Heart left ventricle (tissue), 16 donors: ENCODE measurements at regions not wholly inside any gene's neighbourhood (a gene's known extent, or its start where the extent isn't known, plus 50 kb on each side); places are given as distances from the start of the nearest gene placed in this dataset.
A peak's percentile ranks its signal among the peaks of the same experiment; 100 is the strongest.
"Not testable (repeated sequence)": the region's sequence is repeated elsewhere in the genome, so short reads cannot be mapped to it uniquely, and the experiment has no call there.

ENCODE experiments used
- ATAC-seq, 4 donors: fragments of 200-7000 bp; cut with Tn5 transposase; one replicate each; pipeline ENCODE4 v1.9.1; 2020 to 2022; ENCODE audit warnings: moderate library complexity in 4 of 4, mild to moderate bottlenecking in 3 of 4, moderate number of reproducible peaks in 1 of 4
- DNase-seq, 5 donors: peaks; one replicate each; pipeline ENCODE4 v3.0.0-alpha.2; 2020
- H3K27ac ChIP-seq, 12 donors: fragments of 200-600 bp; sonication (generic) in 4 of 12; one replicate each; pipeline versions ENCODE4 v1.5.0 to v1.8.0; 2016 to 2022; ENCODE audit warnings: mild to moderate bottlenecking in 2 of 12
- H3K27me3 ChIP-seq, 9 donors: fragments of 200-600 bp; sonication (generic) in 2 of 9; one replicate each; pipeline versions ENCODE4 v1.5.1 to v1.8.0; 2016 to 2022; ENCODE audit warnings: mild to moderate bottlenecking in 3 of 9
- H3K36me3 ChIP-seq, 9 donors: fragments of 200-600 bp; sonication (generic) in 2 of 9; one replicate each; pipeline versions ENCODE4 v1.5.0 to v1.8.0; 2018 to 2022; ENCODE audit warnings: mild to moderate bottlenecking in 2 of 9
- H3K4me1 ChIP-seq, 12 donors: fragments of 200-600 bp; sonication (generic) in 4 of 12; one replicate each; pipeline versions ENCODE4 v1.5.0 to v1.8.0; 2016 to 2022; ENCODE audit warnings: mild to moderate bottlenecking in 3 of 12
- H3K4me3 ChIP-seq, 12 donors: fragments of 200-600 bp; sonication (generic) in 4 of 12; one replicate each; pipeline versions ENCODE4 v1.5.0 to v1.8.0; 2017 to 2022; ENCODE audit warnings: mild to moderate bottlenecking in 9 of 12, moderate library complexity in 4 of 12
- H3K9me3 ChIP-seq, 12 donors: fragments of 200-600 bp; sonication (generic) in 4 of 12; one replicate each; pipeline versions ENCODE4 v1.5.0 to v1.8.0; 2016 to 2022; ENCODE audit warnings: mild to moderate bottlenecking in 1 of 12
- CTCF ChIP-seq, 12 donors: fragments of 200-600 bp; sonication (generic) in 4 of 12; IDR thresholded peaks; one replicate each; pipeline versions ENCODE4 v1.5.0 to v1.8.0; 2018 to 2022; ENCODE audit warnings: antibody characterized with exemption in 12 of 12, mild to moderate bottlenecking in 5 of 12
- POLR2A ChIP-seq, 2 donors: fragments of 450-650 bp; IDR thresholded peaks; one replicate each; pipeline ENCODE4 v1.6.1; 2017; ENCODE audit warnings: antibody characterized with exemption in 2 of 2, mild to moderate bottlenecking in 2 of 2, moderate library complexity in 2 of 2
- WGBS, 4 donors: extraction: QIAGEN DNeasy Blood & Tissue Kit in 2 of 4; methylation state at CpG; one replicate each; pipeline versions ENCODE4 v1.1.5 to v1.1.7; 2013 to 2018; 5-methylcytosine and 5-hydroxymethylcytosine counted together
- intact Hi-C, 10 donors: fragments of 100-400 bp; cut with DNase I; formaldehyde crosslinking; loops; one replicate each; pipeline versions ENCODE4 v1.11.1 to v1.14.2; 2022
- donor health status: ischemic (EF 13 %, LVEDD 7.1; RV severe dilation, severe dysfunction).
- donor health status: healthy with polysubstance abuse.
- donor health status: DM: no; HTN: yes; CAD: no.
- donor health status: DM: no; HTN: no; CAD: no.
- donor health status: ischemic (EF 25% LVEDD 6.9; RV normal size, moderate dysfunction).
- donor health status: ischemic (EF 25% LVEDD 5.7; RV mildly dilated, moderate dysfunction).
- donor health status: healthy.
- donor health status: DM: yes; HTN: yes; CAD: no.
- donor health status: ischemic (EF 35%, LVEDD 5.7; RV mildly dilated, moderate dysfunction).
- donor health status: nonischemic (EF 11% LVEDD 7.7; RV severe dilation, severe dysfunction).
- donor health status: DM: yes; HTN: yes; CAD: no.
- donor health status: PGD.
- donor health status: ischemic (EF 29% LVEDD 5.4; RV normal size, mild dysfunction).
- donor health status: nonischemic (EF 23%, LVEDD 6.1; RV moderate dilation, normal function).

GRCh38 chr4:67320645-67321044, 224.7 kb downstream of the CENPC start:
- no peaks in the 10 kb centered on the region for H3K36me3 ChIP-seq
- no peak overlapping the region for H3K27ac ChIP-seq
- TF ChIP-seq POLR2A (IDR thresholded peaks at IDR 0.05) (no peak), CTCF (IDR thresholded peaks at IDR 0.05) (peak in 1 of 12 donors; percentile 14)
- H3K4me3 ChIP-seq = no peak overlapping the region
- intact Hi-C loops = no loop called here
- no peaks in the 10 kb centered on the region for H3K4me1 ChIP-seq
- DNase-seq (no peak), ATAC-seq (peak in 3 of 4 donors; percentile 22 to 86 (median 70))
- 61 to 71% (median 63%) methylated on average over 3 of the region's 3 CpGs for WGBS, 4 donors
- H3K27me3 ChIP-seq = peaks cover 0 to 7% (median 0%) of the 10 kb centered on the region in 9 donors
- H3K9me3 ChIP-seq = no peaks in the 10 kb centered on the region

- intact Hi-C loops, H3K27ac ChIP-seq, ATAC-seq, H3K36me3 ChIP-seq, H3K27me3 ChIP-seq, H3K4me3 ChIP-seq, H3K9me3 ChIP-seq, H3K4me1 ChIP-seq, DNase-seq: not testable (repeated sequence)
- WGBS, 4 donors = 89 to 91% (median 90%) methylated on average over 6 of the region's 6 CpGs
Measured at GRCh38 chr4:67319607-67320006, 225.7 kb downstream of the CENPC start.

GRCh38 chr4:67300497-67301185, 244.7 kb downstream of the CENPC start:
- H3K4me3 ChIP-seq, DNase-seq, H3K27me3 ChIP-seq, ATAC-seq, intact Hi-C loops, H3K4me1 ChIP-seq, H3K27ac ChIP-seq, H3K9me3 ChIP-seq, H3K36me3 ChIP-seq: not testable (repeated sequence)
- 72 to 82% (median 78%) methylated on average over 11 of the region's 11 CpGs for WGBS, 4 donors

- ATAC-seq = peak in 1 of 4 donors; percentile 72
- H3K9me3 ChIP-seq = peaks cover 0 to 6% (median 0%) of the 10 kb centered on the region in 12 donors
- peaks cover 0 to 9% (median 0%) of the 10 kb centered on the region in 12 donors for H3K4me1 ChIP-seq
- no peak for DNase-seq
- WGBS, 4 donors = 35 to 47% (median 38%) methylated on average over 2 of the region's 2 CpGs
- H3K27ac ChIP-seq = peak overlapping the region in 1 of 12 donors; percentile 15
- no peaks in the 10 kb centered on the region for H3K27me3 ChIP-seq
- TF ChIP-seq POLR2A (IDR thresholded peaks at IDR 0.05) (no peak), CTCF (IDR thresholded peaks at IDR 0.05) (no peak)
- no peaks in the 10 kb centered on the region for H3K36me3 ChIP-seq
- intact Hi-C loops = no loop called here
- no peak overlapping the region for H3K4me3 ChIP-seq
Measured at GRCh38 chr4:67292636-67293035, 252.7 kb downstream of the CENPC start.

GRCh38 chr4:67292045-67292444, 253.3 kb downstream of the CENPC start:
- no peaks in the 10 kb centered on the region for H3K36me3 ChIP-seq
- H3K4me1 ChIP-seq = peaks cover 0 to 9% (median 0%) of the 10 kb centered on the region in 12 donors
- no peaks in the 10 kb centered on the region for H3K27me3 ChIP-seq
- no peak for TF ChIP-seq POLR2A (IDR thresholded peaks at IDR 0.05)
- TF ChIP-seq CTCF (IDR thresholded peaks at IDR 0.05) = no peak
- H3K27ac ChIP-seq = no peak overlapping the region
- no peak for DNase-seq
- intact Hi-C loops = no loop called here
- no peak overlapping the region for H3K4me3 ChIP-seq
- H3K9me3 ChIP-seq = peaks cover 0 to 6% (median 0%) of the 10 kb centered on the region in 12 donors
- ATAC-seq = no peak
